A549 (cell line): ENCODE measurements at regions not wholly inside any gene's neighbourhood (a gene's known extent, or its start where the extent isn't known, plus 50 kb on each side); places are given as distances from the start of the nearest gene placed in this dataset.
A peak's percentile ranks its signal among the peaks of the same experiment; 100 is the strongest.

Experiments
- ATAC-seq, 2 experiments: fragments of 200-7000 bp in 1 of 2; fragments of >200 bp in 1 of 2; cut with Nextera tagmentation in 1 of 2; cut with Tn5 transposase in 1 of 2; 3 replicates each; pipeline versions ENCODE4 v1.8.0 to v1.9.1; 2018 to 2020; ENCODE audit warnings: mild to moderate bottlenecking in 1 of 2, moderate library complexity in 1 of 2
- CTCF ChIA-PET: fragments of 300-600 bp; sonication (Branson Sonifier 250); formaldehyde crosslinking; extraction: SDS; loops from one replicate; lab custom pipeline; 2021; ENCODE audit warnings: antibody characterized with exemption, inconsistent platforms; lab: Yijun Ruan, JAX
- POLR2A ChIA-PET: fragments of 350-600 bp; formaldehyde crosslinking; extraction: SDS; loops from one replicate; lab custom pipeline; 2021; ENCODE audit warnings: antibody characterized with exemption, inconsistent platforms; lab: Yijun Ruan, JAX
- DNase-seq, 2 experiments: peaks; one replicate each; pipeline versions ENCODE4 v3.0.0 to v3.0.0-alpha.2; 2011 to 2016; ENCODE audit warnings: low read depth in 1 of 2, low spot score in 1 of 2
- FAIRE-seq: peaks from 2 replicates; lab custom pipeline; 2011; peaks lifted over from hg19 to GRCh38; lab: Jason Lieb, UNC
- H3K27ac ChIP-seq, 2 experiments: fragments of >200 bp; sonication (Bioruptor Twin); formaldehyde crosslinking; 3 replicates each; pipeline ENCODE4 v1.5.1; 2016 to 2017
- H3K4me1 ChIP-seq: fragments of >200 bp; sonication (Bioruptor Twin); formaldehyde crosslinking; 3 replicates; pipeline ENCODE4 v1.6.1; 2016
- H3K4me2 ChIP-seq: fragments of >200 bp; sonication (Bioruptor Twin); formaldehyde crosslinking; 3 replicates; pipeline ENCODE4 v1.6.1; 2016
- H3K4me3 ChIP-seq: fragments of >200 bp; sonication (Bioruptor Twin); formaldehyde crosslinking; 3 replicates; pipeline ENCODE4 v1.5.1; 2016
- H3K9me3 ChIP-seq: fragments of >200 bp; sonication (Bioruptor Twin); formaldehyde crosslinking; 3 replicates; pipeline ENCODE4 v1.6.1; 2016
- BHLHE40 ChIP-seq: IDR thresholded peaks from 2 replicates; pipeline ENCODE4 v1.6.1; 2012; ENCODE audit warnings: low read depth, low read length, inconsistent platforms
- CBX8 ChIP-seq: fragments of 200-600 bp; sonication (generic); IDR thresholded peaks from 2 replicates; pipeline ENCODE4 v1.6.1; 2016
- EHF ChIP-seq: fragments of 250-450 bp; sonication (Bioruptor Pico); IDR thresholded peaks from 2 replicates; pipeline ENCODE4 v1.5.0; 2020; ENCODE audit warnings: mild to moderate bottlenecking
- EP300 ChIP-seq, 2 experiments: fragments of >200 bp; sonication (Bioruptor Twin); formaldehyde crosslinking; IDR thresholded peaks; 2 replicates in 1 of 2; 3 replicates in 1 of 2; pipeline ENCODE4 v1.6.1; 2016 to 2017
- FOSB ChIP-seq: fragments of 250-450 bp; sonication (Bioruptor Pico); IDR thresholded peaks from 2 replicates; pipeline ENCODE4 v1.5.0; 2020; ENCODE audit warnings: mild to moderate bottlenecking, moderate library complexity
- GATA3 ChIP-seq: IDR thresholded peaks from 2 replicates; pipeline ENCODE4 v1.6.1; 2012; ENCODE audit warnings: borderline replicate concordance
- HEYL ChIP-seq: fragments of 250-450 bp; sonication (Bioruptor Pico); IDR thresholded peaks from 2 replicates; pipeline ENCODE4 v1.8.0; 2021; ENCODE audit warnings: mild to moderate bottlenecking, moderate library complexity
- HOXA7 ChIP-seq: fragments of 250-450 bp; sonication (Bioruptor Pico); IDR thresholded peaks from 2 replicates; pipeline ENCODE4 v1.5.0; 2020; ENCODE audit warnings: mild to moderate bottlenecking, moderate library complexity
- JUN ChIP-seq, 2 experiments: fragments of >200 bp; sonication (Bioruptor Twin); formaldehyde crosslinking; IDR thresholded peaks; 2 replicates in 1 of 2; 3 replicates in 1 of 2; pipeline ENCODE4 v1.6.1; 2016 to 2017
- MAFK ChIP-seq: fragments of 450-650 bp; IDR thresholded peaks from 2 replicates; pipeline ENCODE4 v1.6.1; 2014; ENCODE audit not compliant: partially characterized antibody
- MAZ ChIP-seq: fragments of 150-350 bp; IDR thresholded peaks from 2 replicates; pipeline ENCODE4 v1.6.1; 2014; ENCODE audit warnings: antibody characterized with exemption, low read depth, low read length, borderline replicate concordance
- POLR2A ChIP-seq: IDR thresholded peaks from 2 replicates; pipeline ENCODE4 v1.6.1; 2012; ENCODE audit warnings: mild to moderate bottlenecking, low read length
- RCOR1 ChIP-seq: fragments of 150-350 bp; IDR thresholded peaks from 2 replicates; pipeline ENCODE4 v1.6.1; 2014; ENCODE audit warnings: antibody characterized with exemption, low read length, low read depth
- RNF2 ChIP-seq: fragments of 200-600 bp; sonication (generic); IDR thresholded peaks from 2 replicates; pipeline ENCODE4 v1.6.1; 2016; ENCODE audit warnings: low read depth, mild to moderate bottlenecking, antibody characterized with exemption, moderate library complexity, borderline replicate concordance
- TFCP2L1 ChIP-seq: fragments of 250-450 bp; sonication (Bioruptor Pico); IDR thresholded peaks from 2 replicates; pipeline ENCODE4 v1.5.0; 2021; ENCODE audit warnings: mild to moderate bottlenecking
- ZC3H11A ChIP-seq: fragments of 450-650 bp; IDR thresholded peaks from 2 replicates; pipeline ENCODE4 v1.6.1; 2014; ENCODE audit warnings: antibody characterized with exemption, mild to moderate bottlenecking
- ZFP36 ChIP-seq: fragments of 450-650 bp; IDR thresholded peaks from 2 replicates; pipeline ENCODE4 v1.6.1; 2014; ENCODE audit warnings: borderline replicate concordance; ENCODE audit not compliant: partially characterized antibody
- WGBS: methylation state at CpG from one replicate; pipeline ENCODE4 v1.1.6; 2017; ENCODE audit errors: missing lambda C conversion rate; 5-methylcytosine and 5-hydroxymethylcytosine counted together
- TF ChIP-seq, protein P1 (sequence below): IDR thresholded peaks from 2 replicates; pipeline ENCODE4 v1.6.1; 2012; ENCODE audit warnings: low read depth, borderline replicate concordance
- TF ChIP-seq, protein P2 (sequence below): fragments of 200-600 bp; sonication (generic); IDR thresholded peaks from 2 replicates; pipeline ENCODE4 v1.6.1; 2016; ENCODE audit warnings: antibody characterized with exemption, mild to moderate bottlenecking, moderate library complexity
- TF ChIP-seq, protein P3 (sequence below): fragments of >200 bp; sonication (Bioruptor Twin); formaldehyde crosslinking; IDR thresholded peaks from 2 replicates; pipeline ENCODE4 v1.6.1; 2016
- TF ChIP-seq, protein P4 (sequence below): fragments of >200 bp; sonication (Bioruptor Twin); formaldehyde crosslinking; IDR thresholded peaks from 3 replicates; pipeline ENCODE4 v1.5.1; 2016
- TF ChIP-seq, protein P5 (sequence below): fragments of 450-650 bp; IDR thresholded peaks from 2 replicates; pipeline ENCODE4 v1.6.1; 2014; ENCODE audit warnings: antibody characterized with exemption
- TF ChIP-seq, protein P6 (sequence below): IDR thresholded peaks from 2 replicates; pipeline ENCODE4 v1.6.1; 2012

DNA sequence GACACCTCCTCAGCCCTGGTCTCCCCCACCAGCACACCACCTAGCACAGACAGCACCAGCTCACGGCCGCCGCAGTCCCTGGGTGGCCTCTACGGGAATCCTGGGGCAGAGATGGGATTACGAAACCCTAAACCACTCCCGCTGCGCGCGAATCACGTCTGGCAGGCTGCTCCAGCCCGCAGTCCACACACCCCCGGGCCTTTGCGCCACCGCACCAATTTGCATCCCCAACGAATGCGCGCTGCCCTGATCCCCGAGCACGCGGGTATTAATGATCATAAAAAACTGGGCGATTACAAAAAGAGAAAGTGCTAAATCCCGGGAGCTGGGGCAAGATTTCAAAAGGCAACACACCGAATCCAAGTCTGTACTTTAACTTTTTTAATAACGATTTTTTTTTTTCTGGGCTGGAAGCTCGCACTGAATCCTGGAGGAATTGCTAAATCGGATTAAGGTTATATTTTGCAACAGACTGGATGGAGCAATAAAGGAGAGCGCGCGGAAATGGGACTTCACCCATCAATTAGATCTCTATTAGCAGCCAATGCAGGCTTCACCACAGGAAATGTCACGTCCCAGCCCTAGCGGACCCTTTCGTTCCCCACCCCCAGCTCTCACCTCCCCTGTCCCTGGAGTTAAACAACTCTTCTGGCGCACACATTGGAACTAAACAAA lies 69.8 kb upstream of the TMEM33 start:
- ATAC-seq = no peak

DNA sequence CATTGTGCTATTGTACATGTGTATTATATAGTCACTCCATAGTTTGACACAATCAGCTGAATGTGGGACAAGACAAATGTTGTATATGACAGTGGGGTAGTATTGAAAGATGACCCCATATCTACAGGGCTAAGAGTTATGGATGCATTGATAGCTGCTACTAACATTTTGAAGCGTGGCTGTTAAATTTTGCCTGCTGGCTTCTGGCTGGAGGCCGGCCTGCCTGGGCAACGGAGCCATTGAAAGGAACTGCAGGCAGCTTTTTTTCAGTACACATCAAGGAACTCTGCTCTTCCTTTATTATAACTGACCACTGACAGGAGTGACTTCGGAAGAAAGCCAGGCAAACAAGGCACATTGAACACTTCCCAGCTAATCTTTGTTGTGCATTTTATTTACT lies 76.1 kb upstream of the TMEM33 start:
- POLR2A ChIA-PET = no interaction called here
- no peak for ATAC-seq

More for the DNA sequence above, 69.8 kb upstream of the TMEM33 start:
- Histone ChIP-seq H3K9me3 (no peaks in the 10 kb centered on the region), H3K4me3 (no peak overlapping the region), H3K27ac (no peak overlapping the region), H3K4me1 (no peaks in the 10 kb centered on the region), H3K4me2 (peak overlapping the region; percentile 42; the same call in 2 of the 3 replicates)
- FAIRE-seq = no peak
- TF ChIP-seq, protein P1, sequence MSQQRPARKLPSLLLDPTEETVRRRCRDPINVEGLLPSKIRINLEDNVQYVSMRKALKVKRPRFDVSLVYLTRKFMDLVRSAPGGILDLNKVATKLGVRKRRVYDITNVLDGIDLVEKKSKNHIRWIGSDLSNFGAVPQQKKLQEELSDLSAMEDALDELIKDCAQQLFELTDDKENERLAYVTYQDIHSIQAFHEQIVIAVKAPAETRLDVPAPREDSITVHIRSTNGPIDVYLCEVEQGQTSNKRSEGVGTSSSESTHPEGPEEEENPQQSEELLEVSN = no peak
- TF ChIP-seq, protein P2, sequence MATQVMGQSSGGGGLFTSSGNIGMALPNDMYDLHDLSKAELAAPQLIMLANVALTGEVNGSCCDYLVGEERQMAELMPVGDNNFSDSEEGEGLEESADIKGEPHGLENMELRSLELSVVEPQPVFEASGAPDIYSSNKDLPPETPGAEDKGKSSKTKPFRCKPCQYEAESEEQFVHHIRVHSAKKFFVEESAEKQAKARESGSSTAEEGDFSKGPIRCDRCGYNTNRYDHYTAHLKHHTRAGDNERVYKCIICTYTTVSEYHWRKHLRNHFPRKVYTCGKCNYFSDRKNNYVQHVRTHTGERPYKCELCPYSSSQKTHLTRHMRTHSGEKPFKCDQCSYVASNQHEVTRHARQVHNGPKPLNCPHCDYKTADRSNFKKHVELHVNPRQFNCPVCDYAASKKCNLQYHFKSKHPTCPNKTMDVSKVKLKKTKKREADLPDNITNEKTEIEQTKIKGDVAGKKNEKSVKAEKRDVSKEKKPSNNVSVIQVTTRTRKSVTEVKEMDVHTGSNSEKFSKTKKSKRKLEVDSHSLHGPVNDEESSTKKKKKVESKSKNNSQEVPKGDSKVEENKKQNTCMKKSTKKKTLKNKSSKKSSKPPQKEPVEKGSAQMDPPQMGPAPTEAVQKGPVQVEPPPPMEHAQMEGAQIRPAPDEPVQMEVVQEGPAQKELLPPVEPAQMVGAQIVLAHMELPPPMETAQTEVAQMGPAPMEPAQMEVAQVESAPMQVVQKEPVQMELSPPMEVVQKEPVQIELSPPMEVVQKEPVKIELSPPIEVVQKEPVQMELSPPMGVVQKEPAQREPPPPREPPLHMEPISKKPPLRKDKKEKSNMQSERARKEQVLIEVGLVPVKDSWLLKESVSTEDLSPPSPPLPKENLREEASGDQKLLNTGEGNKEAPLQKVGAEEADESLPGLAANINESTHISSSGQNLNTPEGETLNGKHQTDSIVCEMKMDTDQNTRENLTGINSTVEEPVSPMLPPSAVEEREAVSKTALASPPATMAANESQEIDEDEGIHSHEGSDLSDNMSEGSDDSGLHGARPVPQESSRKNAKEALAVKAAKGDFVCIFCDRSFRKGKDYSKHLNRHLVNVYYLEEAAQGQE = no peak
- TF ChIP-seq RNF2 (no peak), GATA3 (no peak), MAFK (no peak), FOSB (CRISPR knock-in tag) (no peak), JUN (IDR thresholded peaks at IDR 0.05) (no peak), HEYL (CRISPR knock-in tag) (no peak), HOXA7 (CRISPR knock-in tag) (no peak), TFCP2L1 (no peak), ZFP36 (no peak)
- TF ChIP-seq, protein P3, sequence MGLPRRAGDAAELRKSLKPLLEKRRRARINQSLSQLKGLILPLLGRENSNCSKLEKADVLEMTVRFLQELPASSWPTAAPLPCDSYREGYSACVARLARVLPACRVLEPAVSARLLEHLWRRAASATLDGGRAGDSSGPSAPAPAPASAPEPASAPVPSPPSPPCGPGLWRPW = no peak
- TF ChIP-seq, protein P4, sequence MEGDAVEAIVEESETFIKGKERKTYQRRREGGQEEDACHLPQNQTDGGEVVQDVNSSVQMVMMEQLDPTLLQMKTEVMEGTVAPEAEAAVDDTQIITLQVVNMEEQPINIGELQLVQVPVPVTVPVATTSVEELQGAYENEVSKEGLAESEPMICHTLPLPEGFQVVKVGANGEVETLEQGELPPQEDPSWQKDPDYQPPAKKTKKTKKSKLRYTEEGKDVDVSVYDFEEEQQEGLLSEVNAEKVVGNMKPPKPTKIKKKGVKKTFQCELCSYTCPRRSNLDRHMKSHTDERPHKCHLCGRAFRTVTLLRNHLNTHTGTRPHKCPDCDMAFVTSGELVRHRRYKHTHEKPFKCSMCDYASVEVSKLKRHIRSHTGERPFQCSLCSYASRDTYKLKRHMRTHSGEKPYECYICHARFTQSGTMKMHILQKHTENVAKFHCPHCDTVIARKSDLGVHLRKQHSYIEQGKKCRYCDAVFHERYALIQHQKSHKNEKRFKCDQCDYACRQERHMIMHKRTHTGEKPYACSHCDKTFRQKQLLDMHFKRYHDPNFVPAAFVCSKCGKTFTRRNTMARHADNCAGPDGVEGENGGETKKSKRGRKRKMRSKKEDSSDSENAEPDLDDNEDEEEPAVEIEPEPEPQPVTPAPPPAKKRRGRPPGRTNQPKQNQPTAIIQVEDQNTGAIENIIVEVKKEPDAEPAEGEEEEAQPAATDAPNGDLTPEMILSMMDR = no peak
- no peak for DNase-seq
- 66% methylated on average over 22 of the region's 33 CpGs for WGBS
- POLR2A ChIA-PET = no interaction called here
- CTCF ChIA-PET = interaction anchor here (0.7 kb wide), 1 partner anchor 171 kb away, joined by 3 read pairs; no protein-coding TSS in a partner anchor

More for the DNA sequence above, 76.1 kb upstream of the TMEM33 start:
- DNase-seq (no peak), FAIRE-seq (no peak)
- Histone ChIP-seq H3K4me3 (no peak overlapping the region), H3K27ac (no peak overlapping the region), H3K9me3 (no peaks in the 10 kb centered on the region), H3K4me2 (no peak overlapping the region), H3K4me1 (no peaks in the 10 kb centered on the region)
- WGBS = 57% methylated on average over 4 of the region's 4 CpGs
- TF ChIP-seq RCOR1 = no peak
- no peak for TF ChIP-seq EHF (CRISPR knock-in tag)
- TF ChIP-seq MAZ = no peak
- TF ChIP-seq, protein P5, sequence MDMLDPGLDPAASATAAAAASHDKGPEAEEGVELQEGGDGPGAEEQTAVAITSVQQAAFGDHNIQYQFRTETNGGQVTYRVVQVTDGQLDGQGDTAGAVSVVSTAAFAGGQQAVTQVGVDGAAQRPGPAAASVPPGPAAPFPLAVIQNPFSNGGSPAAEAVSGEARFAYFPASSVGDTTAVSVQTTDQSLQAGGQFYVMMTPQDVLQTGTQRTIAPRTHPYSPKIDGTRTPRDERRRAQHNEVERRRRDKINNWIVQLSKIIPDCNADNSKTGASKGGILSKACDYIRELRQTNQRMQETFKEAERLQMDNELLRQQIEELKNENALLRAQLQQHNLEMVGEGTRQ = no peak
- TF ChIP-seq POLR2A = no peak
- TF ChIP-seq BHLHE40 = no peak
- no peak for TF ChIP-seq CBX8
- TF ChIP-seq JUN (IDR thresholded peaks at IDR 0.05) = no peak
- TF ChIP-seq, protein P3 = no peak
- TF ChIP-seq, protein P6, sequence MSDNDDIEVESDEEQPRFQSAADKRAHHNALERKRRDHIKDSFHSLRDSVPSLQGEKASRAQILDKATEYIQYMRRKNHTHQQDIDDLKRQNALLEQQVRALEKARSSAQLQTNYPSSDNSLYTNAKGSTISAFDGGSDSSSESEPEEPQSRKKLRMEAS = no peak
- TF ChIP-seq EP300 (IDR thresholded peaks at IDR 0.05) = no peak
- no peak for TF ChIP-seq ZC3H11A
- CTCF ChIA-PET = no interaction called here
